ENCODE measurements at regions not wholly inside any gene's neighbourhood (a gene's known extent, or its start where the extent isn't known, plus 50 kb on each side); places are given as distances from the start of the nearest gene placed in this dataset.

- in situ Hi-C loops (cut with HindIII; ENCODE audit: low pct_unique_long_range_greater_than_20kb, low sequenced_read_pairs) = no loop called here
These were observed 78.4 kb downstream of the RNASET2 start for GRCh38 chr6:166877906-166878305.

GRCh38 chr6:166877349-166877748 lies 79.0 kb downstream of the RNASET2 start:
- in situ Hi-C loops (cut with HindIII; ENCODE audit: low pct_unique_long_range_greater_than_20kb, low sequenced_read_pairs) = no loop called here
- no peak for DNase-seq (ENCODE audit: low read depth, low spot score)

More at GRCh38 chr6:166877906-166878305, 78.4 kb downstream of the RNASET2 start:
- no peak for DNase-seq (ENCODE audit: low read depth, low spot score)

- DNase-seq (ENCODE audit: low read depth, low spot score) = no peak
- in situ Hi-C loops (cut with HindIII; ENCODE audit: low pct_unique_long_range_greater_than_20kb, low sequenced_read_pairs) = no loop called here
These were observed 83.8 kb downstream of the RNASET2 start for GRCh38 chr6:166872531-166873009.

- in situ Hi-C loops (cut with HindIII; ENCODE audit: low pct_unique_long_range_greater_than_20kb, low sequenced_read_pairs) = no loop called here
- no peak for DNase-seq (ENCODE audit: low read depth, low spot score)
These were observed 85.6 kb downstream of the RNASET2 start for GRCh38 chr6:166870602-166871208.

- no peak for DNase-seq (ENCODE audit: low read depth, low spot score)
- in situ Hi-C loops (cut with HindIII; ENCODE audit: low pct_unique_long_range_greater_than_20kb, low sequenced_read_pairs) = no loop called here
These were observed 89.3 kb downstream of the RNASET2 start for GRCh38 chr6:166866839-166867637.

- in situ Hi-C loops (cut with HindIII; ENCODE audit: low pct_unique_long_range_greater_than_20kb, low sequenced_read_pairs) = no loop called here
- no peak for DNase-seq (ENCODE audit: low read depth, low spot score)
These were observed 92.0 kb downstream of the RNASET2 start for GRCh38 chr6:166864333-166864732.

GRCh38 chr6:166862978-166863530 lies 93.3 kb downstream of the RNASET2 start:
- in situ Hi-C loops (cut with HindIII; ENCODE audit: low pct_unique_long_range_greater_than_20kb, low sequenced_read_pairs) = no loop called here
- no peak for DNase-seq (ENCODE audit: low read depth, low spot score)

GRCh38 chr6:166862287-166862977 lies 93.9 kb downstream of the RNASET2 start:
- in situ Hi-C loops (cut with HindIII; ENCODE audit: low pct_unique_long_range_greater_than_20kb, low sequenced_read_pairs) = no loop called here
- DNase-seq (ENCODE audit: low read depth, low spot score) = no peak

- DNase-seq (ENCODE audit: low read depth, low spot score) = no peak
- in situ Hi-C loops (cut with HindIII; ENCODE audit: low pct_unique_long_range_greater_than_20kb, low sequenced_read_pairs) = no loop called here
These were observed 94.4 kb downstream of the RNASET2 start for GRCh38 chr6:166861961-166862286.

- DNase-seq (ENCODE audit: low read depth, low spot score) = no peak
- in situ Hi-C loops (cut with HindIII; ENCODE audit: low pct_unique_long_range_greater_than_20kb, low sequenced_read_pairs) = no loop called here
These were observed 95.0 kb downstream of the RNASET2 start for GRCh38 chr6:166861304-166861703.

- no peak for DNase-seq (ENCODE audit: low read depth, low spot score)
- in situ Hi-C loops (cut with HindIII; ENCODE audit: low pct_unique_long_range_greater_than_20kb, low sequenced_read_pairs) = no loop called here
These were observed 96.0 kb downstream of the RNASET2 start for GRCh38 chr6:166860392-166860791.

GRCh38 chr6:166855416-166855815 lies 100.9 kb downstream of the RNASET2 start:
- in situ Hi-C loops (cut with HindIII; ENCODE audit: low pct_unique_long_range_greater_than_20kb, low sequenced_read_pairs) = no loop called here
- DNase-seq (ENCODE audit: low read depth, low spot score) = no peak

- no peak for DNase-seq (ENCODE audit: low read depth, low spot score)
- in situ Hi-C loops (cut with HindIII; ENCODE audit: low pct_unique_long_range_greater_than_20kb, low sequenced_read_pairs) = no loop called here
These were observed 102.7 kb downstream of the RNASET2 start for GRCh38 chr6:166853371-166854325.

GRCh38 chr6:166852451-166852975 lies 103.8 kb downstream of the RNASET2 start:
- no peak for DNase-seq (ENCODE audit: low read depth, low spot score)
- in situ Hi-C loops (cut with HindIII; ENCODE audit: low pct_unique_long_range_greater_than_20kb, low sequenced_read_pairs) = no loop called here

- in situ Hi-C loops (cut with HindIII; ENCODE audit: low pct_unique_long_range_greater_than_20kb, low sequenced_read_pairs) = no loop called here
- no peak for DNase-seq (ENCODE audit: low read depth, low spot score)
These were observed 104.4 kb downstream of the RNASET2 start for GRCh38 chr6:166851911-166852310.

GRCh38 chr6:166851426-166851825 lies 104.9 kb downstream of the RNASET2 start:
- DNase-seq (ENCODE audit: low read depth, low spot score) = no peak
- in situ Hi-C loops (cut with HindIII; ENCODE audit: low pct_unique_long_range_greater_than_20kb, low sequenced_read_pairs) = no loop called here

- no peak for DNase-seq (ENCODE audit: low read depth, low spot score)
- in situ Hi-C loops (cut with HindIII; ENCODE audit: low pct_unique_long_range_greater_than_20kb, low sequenced_read_pairs) = no loop called here
These were observed 105.7 kb downstream of the RNASET2 start for GRCh38 chr6:166850677-166851076.

Measured in SK-MEL-5 (cell line).